Ovary (tissue), 3 donors: ENCODE measurements at regions not wholly inside any gene's neighbourhood (a gene's known extent, or its start where the extent isn't known, plus 50 kb on each side); places are given as distances from the start of the nearest gene placed in this dataset.

Source experiments
- EP300 ChIP-seq: sonication (generic); formaldehyde crosslinking; IDR thresholded peaks from one replicate; pipeline ENCODE4 v1.6.1; 2017; ENCODE audit warnings: antibody characterized with exemption
- POLR2A ChIP-seq: fragments of 450-650 bp; IDR thresholded peaks from one replicate; pipeline ENCODE4 v1.6.1; 2017; ENCODE audit warnings: antibody characterized with exemption, mild to moderate bottlenecking, moderate library complexity
- TF ChIP-seq, protein P1 (sequence below), 3 donors: fragments of 450-650 bp in 2 of 3; fragments of 200-600 bp in 1 of 3; IDR thresholded peaks; one replicate each; pipeline versions ENCODE4 v1.5.1 to v1.8.0; 2016 to 2022; ENCODE audit warnings: antibody characterized with exemption in 3 of 3, mild to moderate bottlenecking in 1 of 3
- donor health status: DM: no; HTN: no; CAD: no.

GRCh38 chr12:107521826-107522355 lies 163.7 kb upstream of the PWP1 start:
- TF ChIP-seq POLR2A (no peak), EP300 (no peak)
- TF ChIP-seq, protein P1, sequence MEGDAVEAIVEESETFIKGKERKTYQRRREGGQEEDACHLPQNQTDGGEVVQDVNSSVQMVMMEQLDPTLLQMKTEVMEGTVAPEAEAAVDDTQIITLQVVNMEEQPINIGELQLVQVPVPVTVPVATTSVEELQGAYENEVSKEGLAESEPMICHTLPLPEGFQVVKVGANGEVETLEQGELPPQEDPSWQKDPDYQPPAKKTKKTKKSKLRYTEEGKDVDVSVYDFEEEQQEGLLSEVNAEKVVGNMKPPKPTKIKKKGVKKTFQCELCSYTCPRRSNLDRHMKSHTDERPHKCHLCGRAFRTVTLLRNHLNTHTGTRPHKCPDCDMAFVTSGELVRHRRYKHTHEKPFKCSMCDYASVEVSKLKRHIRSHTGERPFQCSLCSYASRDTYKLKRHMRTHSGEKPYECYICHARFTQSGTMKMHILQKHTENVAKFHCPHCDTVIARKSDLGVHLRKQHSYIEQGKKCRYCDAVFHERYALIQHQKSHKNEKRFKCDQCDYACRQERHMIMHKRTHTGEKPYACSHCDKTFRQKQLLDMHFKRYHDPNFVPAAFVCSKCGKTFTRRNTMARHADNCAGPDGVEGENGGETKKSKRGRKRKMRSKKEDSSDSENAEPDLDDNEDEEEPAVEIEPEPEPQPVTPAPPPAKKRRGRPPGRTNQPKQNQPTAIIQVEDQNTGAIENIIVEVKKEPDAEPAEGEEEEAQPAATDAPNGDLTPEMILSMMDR (IDR thresholded peaks at IDR 0.05) = no peak
